ENCODE measurements at regions not wholly inside any gene's neighbourhood (a gene's known extent, or its start where the extent isn't known, plus 50 kb on each side); places are given as distances from the start of the nearest gene placed in this dataset.

DNA sequence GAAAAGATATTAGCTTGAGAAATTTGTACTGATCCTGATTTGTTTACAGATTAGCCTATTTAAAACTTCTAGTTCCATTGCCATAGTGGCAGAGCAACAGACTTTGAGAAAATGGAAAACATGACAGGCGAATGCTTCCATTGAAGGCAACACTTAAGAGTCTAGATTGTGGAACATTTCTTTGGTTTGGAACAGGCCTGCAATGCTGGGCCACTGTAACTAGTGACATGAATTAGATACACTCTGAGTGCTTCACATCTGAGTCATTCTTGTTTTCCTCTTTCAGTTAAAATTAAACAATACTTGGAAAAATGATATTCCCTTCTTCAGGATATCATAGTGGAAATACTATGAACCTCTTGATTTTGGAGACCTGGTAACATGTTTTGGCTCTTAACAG lies 453.6 kb upstream of the TUSC1 start:
- Histone ChIP-seq H2BK20ac (ENCODE audit: low read length) (no peak overlapping the region), H3K18ac (ENCODE audit: extremely low read depth, low read length) (no peak overlapping the region), H3K14ac (ENCODE audit: insufficient read length) (no peak overlapping the region), H3K79me1 (ENCODE audit: low read depth, low read length) (no peaks in the 10 kb centered on the region), H2AK5ac (ENCODE audit: low read depth, low read length) (no peak overlapping the region), H3K4me3 (ENCODE audit: extremely low read depth in 1 of 4, insufficient read depth in 2 of 4, low read depth in 3 of 4, low read length in 4 of 4) (no peak overlapping the region), H3K36me3 (ENCODE audit: control insufficient read depth in 2 of 4, insufficient read depth in 4 of 4, low read length in 3 of 4) (no peaks in the 10 kb centered on the region), H3K23me2 (ENCODE audit: low read depth, low read length) (no peaks in the 10 kb centered on the region), H3K4me1 (replicated peaks in 1 of 4; ENCODE audit: control insufficient read depth in 3 of 4, insufficient read depth in 4 of 4, low read length in 3 of 4) (no peaks in the 10 kb centered on the region), H4K8ac (ENCODE audit: extremely low read depth, insufficient read depth, low read length) (no peak overlapping the region), H3K27me3 (replicated peaks in 1 of 4; ENCODE audit: control insufficient read depth in 3 of 4, extremely low read depth in 1 of 4, insufficient read depth in 3 of 4, low read length in 3 of 4) (no peaks in the 10 kb centered on the region), H2BK12ac (ENCODE audit: low read depth, low read length) (no peak overlapping the region), H4K91ac (replicated peaks; ENCODE audit: insufficient read length, low read length) (no peak overlapping the region), H3K27ac (ENCODE audit: low read depth, low read length) (no peak overlapping the region), H3K4ac (replicated peaks; ENCODE audit: insufficient read length, low read depth, low read length) (no peak overlapping the region), H2BK15ac (ENCODE audit: low read length) (no peak overlapping the region), H3K4me2 (ENCODE audit: insufficient read depth in 1 of 2, low read depth in 2 of 2, low read length in 2 of 2) (no peak overlapping the region), H3K23ac (ENCODE audit: insufficient read length) (no peak overlapping the region), H3K79me2 (ENCODE audit: control insufficient read depth in 1 of 2, insufficient read depth in 2 of 2, low read length in 2 of 2) (no peaks in the 10 kb centered on the region), H4K5ac (ENCODE audit: insufficient read length, low read depth, low read length) (no peak overlapping the region), H2BK5ac (ENCODE audit: low read depth, low read length) (no peak overlapping the region), H3K9ac (replicated peaks in 1 of 4; ENCODE audit: extremely low read depth in 1 of 4, low read depth in 3 of 4, low read length in 3 of 4) (no peak overlapping the region), H2BK120ac (replicated peaks; ENCODE audit: low read depth, low read length) (no peak overlapping the region), H2AFZ (ENCODE audit: low read length) (no peak overlapping the region), H3K56ac (replicated peaks; ENCODE audit: insufficient read length, low read depth, low read length) (no peak overlapping the region), H4K20me1 (replicated peaks in 1 of 2; ENCODE audit: control insufficient read depth in 1 of 2, insufficient read depth in 2 of 2, low read length in 2 of 2) (no peaks in the 10 kb centered on the region), H3K9me3 (ENCODE audit: insufficient read depth in 2 of 2, low read depth in 1 of 2, low read length in 1 of 2) (no peaks in the 10 kb centered on the region)
- WGBS, 2 experiments (ENCODE audit: extremely low coverage in 1 of 2, insufficient coverage in 1 of 2, insufficient read length in 1 of 2, insufficient replicate concordance in 2 of 2, low coverage in 1 of 2, low lambda C conversion rate in 2 of 2, missing lambda C conversion rate in 1 of 2), result 94% methylated on average over 1 of the region's 1 CpG; no CpG with 5 or more reads in 1 of the 2 experiments
- FAIRE-seq, result no peak
- no peak for DNase-seq (ENCODE audit: low read depth in 1 of 2, low spot score in 2 of 2)
- ChIA-PET CTCF (ENCODE audit: partially characterized antibody) (no interaction called here), POLR2A (ENCODE audit: partially characterized antibody) (no interaction called here)
- TF ChIP-seq JUN (IDR thresholded peaks at IDR 0.05; ENCODE audit: low read depth, low read length) (no peak), RAD21 (IDR thresholded peaks at IDR 0.05 in 1 of 2, conservative IDR thresholded peaks at IDR 0.05 in 1 of 2; ENCODE audit: low read depth in 2 of 2, low read length in 2 of 2) (no peak), CBX5 (IDR thresholded peaks at IDR 0.05; ENCODE audit: low read depth, low read length) (no peak), KDM4A (IDR thresholded peaks at IDR 0.05; ENCODE audit: low read depth, low read length, severe bottlenecking) (no peak), YY1 (IDR thresholded peaks at IDR 0.05; ENCODE audit: low read depth, low read length) (no peak)
